HEK293T (cell line): ENCODE measurements at regions not wholly inside any gene's neighbourhood (a gene's known extent, or its start where the extent isn't known, plus 50 kb on each side); places are given as distances from the start of the nearest gene placed in this dataset.

Experiments
- BHLHE40 ChIP-seq: fragments of 450-650 bp; IDR thresholded peaks from 2 replicates; pipeline ENCODE4 v1.6.1; 2016; ENCODE audit warnings: mild to moderate bottlenecking, moderate library complexity, borderline replicate concordance
- ELF4 ChIP-seq: fragments of 450-650 bp; IDR thresholded peaks from 2 replicates; pipeline ENCODE4 v1.6.1; 2017; ENCODE audit warnings: antibody characterized with exemption
- FOXK2 ChIP-seq: fragments of 450-650 bp; IDR thresholded peaks from 2 replicates; pipeline ENCODE4 v1.6.1; 2016; ENCODE audit warnings: mild to moderate bottlenecking
- L3MBTL2 ChIP-seq: fragments of 450-650 bp; conservative IDR thresholded peaks from 2 replicates; pipeline ENCODE4 v1.6.1; 2016; ENCODE audit warnings: mild to moderate bottlenecking

GRCh38 chr2:189305291-189305943, 125.9 kb upstream of the COL5A2 start:
- TF ChIP-seq FOXK2: no peak
- no peak for TF ChIP-seq ELF4
- no peak for TF ChIP-seq L3MBTL2
- no peak for TF ChIP-seq BHLHE40
